MM.1S (cell line): ENCODE measurements at regions not wholly inside any gene's neighbourhood (a gene's known extent, or its start where the extent isn't known, plus 50 kb on each side); places are given as distances from the start of the nearest gene placed in this dataset.

Experiments
- CTCF ChIP-seq: fragments of 300-600 bp; sonication (generic); IDR thresholded peaks from 2 replicates; pipeline ENCODE4 v1.5.1; 2016; ENCODE audit warnings: antibody characterized with exemption, low read length, mixed read lengths
- EZH2phosphoT487 ChIP-seq: fragments of 300-600 bp; sonication (generic); IDR thresholded peaks from 2 replicates; pipeline ENCODE4 v1.6.1; 2018; ENCODE audit warnings: antibody characterized with exemption, low read length

GRCh38 chr12:11973396-11973795, 97.3 kb upstream of the BCL2L14 start:
- TF ChIP-seq CTCF (no peak), EZH2phosphoT487 (no peak)
